ENCODE measurements at regions not wholly inside any gene's neighbourhood (a gene's known extent, or its start where the extent isn't known, plus 50 kb on each side); places are given as distances from the start of the nearest gene placed in this dataset.

DNA sequence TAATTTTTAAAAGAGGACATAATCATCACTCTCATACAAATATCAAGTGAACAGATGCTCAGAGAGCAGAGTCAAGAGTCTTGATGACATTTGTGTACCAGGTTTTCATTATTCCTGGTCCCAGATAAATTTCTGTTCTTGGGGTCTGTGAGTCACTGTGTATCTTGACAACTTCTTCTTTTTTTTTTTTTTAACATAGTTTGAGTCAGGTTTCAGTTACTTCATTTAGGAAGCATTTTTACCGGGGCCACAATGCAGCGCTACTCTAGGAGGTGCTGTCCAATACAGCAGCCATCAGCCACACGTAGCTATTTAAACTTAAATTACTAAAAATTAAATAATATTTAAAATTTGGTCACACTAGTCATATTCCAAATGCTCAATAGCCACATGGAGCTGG, 188.1 kb upstream of the SAMSN1 start:
- no peaks in the 10 kb centered on the region for H3K36me3 ChIP-seq
- DNase-seq (no peak), FAIRE-seq (no peak), ATAC-seq (no peak)
- TF ChIP-seq, protein P1, sequence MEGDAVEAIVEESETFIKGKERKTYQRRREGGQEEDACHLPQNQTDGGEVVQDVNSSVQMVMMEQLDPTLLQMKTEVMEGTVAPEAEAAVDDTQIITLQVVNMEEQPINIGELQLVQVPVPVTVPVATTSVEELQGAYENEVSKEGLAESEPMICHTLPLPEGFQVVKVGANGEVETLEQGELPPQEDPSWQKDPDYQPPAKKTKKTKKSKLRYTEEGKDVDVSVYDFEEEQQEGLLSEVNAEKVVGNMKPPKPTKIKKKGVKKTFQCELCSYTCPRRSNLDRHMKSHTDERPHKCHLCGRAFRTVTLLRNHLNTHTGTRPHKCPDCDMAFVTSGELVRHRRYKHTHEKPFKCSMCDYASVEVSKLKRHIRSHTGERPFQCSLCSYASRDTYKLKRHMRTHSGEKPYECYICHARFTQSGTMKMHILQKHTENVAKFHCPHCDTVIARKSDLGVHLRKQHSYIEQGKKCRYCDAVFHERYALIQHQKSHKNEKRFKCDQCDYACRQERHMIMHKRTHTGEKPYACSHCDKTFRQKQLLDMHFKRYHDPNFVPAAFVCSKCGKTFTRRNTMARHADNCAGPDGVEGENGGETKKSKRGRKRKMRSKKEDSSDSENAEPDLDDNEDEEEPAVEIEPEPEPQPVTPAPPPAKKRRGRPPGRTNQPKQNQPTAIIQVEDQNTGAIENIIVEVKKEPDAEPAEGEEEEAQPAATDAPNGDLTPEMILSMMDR (IDR thresholded peaks at IDR 0.05) = no peak
- H3K4me1 ChIP-seq = no peaks in the 10 kb centered on the region
- no peak overlapping the region for H3K27ac ChIP-seq
- no peaks in the 10 kb centered on the region for H3K27me3 ChIP-seq
- no peak overlapping the region for H3K4me3 ChIP-seq
- no peaks in the 10 kb centered on the region for H3K9me3 ChIP-seq
- WGBS, 2 donors = 84 to 89% methylated on average over 3 of the region's 3 CpGs
- intact Hi-C loops (cut with DNase I) = no loop called here

DNA sequence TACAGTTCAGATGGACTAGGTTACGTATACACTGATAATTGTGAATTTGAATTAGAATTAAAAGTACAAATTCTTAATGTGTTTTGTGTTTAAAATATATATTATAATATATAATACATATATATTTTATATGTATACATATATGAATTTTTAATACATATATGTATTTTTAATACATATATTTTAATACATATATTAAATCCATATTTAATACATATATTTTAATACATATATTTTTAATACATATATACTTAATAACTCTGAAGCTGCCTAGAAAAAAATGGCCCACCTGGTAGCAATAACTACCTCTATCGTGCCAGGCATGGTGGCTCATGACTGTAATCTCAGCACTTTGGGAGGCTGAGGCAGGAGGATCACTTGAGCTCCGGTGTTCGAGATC, 179.1 kb upstream of the SAMSN1 start:
- no peak overlapping the region for H3K4me3 ChIP-seq
- 94 to 99% methylated on average over 4 of the region's 4 CpGs for WGBS, 2 donors
- FAIRE-seq = peak; percentile 53
- intact Hi-C loops (cut with DNase I) = no loop called here
- TF ChIP-seq, protein P1 (IDR thresholded peaks at IDR 0.05) = no peak
- H3K9me3 ChIP-seq = no peaks in the 10 kb centered on the region
- H3K27ac ChIP-seq = no peak overlapping the region
- no peaks in the 10 kb centered on the region for H3K36me3 ChIP-seq
- no peaks in the 10 kb centered on the region for H3K27me3 ChIP-seq
- ATAC-seq = no peak
- no peaks in the 10 kb centered on the region for H3K4me1 ChIP-seq
- DNase-seq = no peak

- Histone ChIP-seq H3K36me3 (no peaks in the 10 kb centered on the region), H3K27me3 (no peaks in the 10 kb centered on the region), H3K9me3 (no peaks in the 10 kb centered on the region), H3K4me3 (no peak overlapping the region), H3K27ac (no peak overlapping the region), H3K4me1 (no peaks in the 10 kb centered on the region)
- FAIRE-seq = no peak
- 43 to 75% methylated on average over 6 of the region's 6 CpGs for WGBS, 2 donors
- DNase-seq = no peak
- TF ChIP-seq, protein P1 (IDR thresholded peaks at IDR 0.05) = no peak
- ATAC-seq = no peak
- intact Hi-C loops (cut with DNase I) = no loop called here
Measured at GRCh38 chr21:14722841-14723483, 176.8 kb upstream of the SAMSN1 start.

DNA sequence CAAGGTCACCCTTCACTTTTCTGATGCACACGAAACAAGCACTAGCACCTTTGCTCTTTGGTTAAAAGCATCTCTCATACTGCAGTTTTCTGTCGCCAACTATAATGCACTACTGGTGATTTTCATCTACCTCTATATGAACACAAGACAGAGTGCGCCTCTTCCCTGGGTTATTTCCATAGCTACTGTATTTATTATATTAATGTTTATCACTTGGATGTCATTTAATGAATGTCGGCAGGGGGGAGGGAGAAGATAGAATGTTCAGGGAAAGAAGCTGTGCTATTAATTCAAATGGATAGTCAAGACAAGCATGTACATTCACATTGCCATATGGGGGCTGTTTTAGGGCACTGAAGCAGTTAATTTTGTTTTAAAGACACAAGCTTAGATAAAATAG, 174.1 kb upstream of the SAMSN1 start:
- H3K36me3 ChIP-seq = no peaks in the 10 kb centered on the region
- TF ChIP-seq, protein P1 (IDR thresholded peaks at IDR 0.05) = no peak
- no peaks in the 10 kb centered on the region for H3K4me1 ChIP-seq
- WGBS, 2 donors = 46 to 69% methylated on average over 4 of the region's 4 CpGs
- no peak overlapping the region for H3K4me3 ChIP-seq
- intact Hi-C loops (cut with DNase I) = no loop called here
- no peaks in the 10 kb centered on the region for H3K27me3 ChIP-seq
- H3K27ac ChIP-seq = no peak overlapping the region
- DNase-seq (no peak), ATAC-seq (no peak), FAIRE-seq (no peak)
- no peaks in the 10 kb centered on the region for H3K9me3 ChIP-seq

DNA sequence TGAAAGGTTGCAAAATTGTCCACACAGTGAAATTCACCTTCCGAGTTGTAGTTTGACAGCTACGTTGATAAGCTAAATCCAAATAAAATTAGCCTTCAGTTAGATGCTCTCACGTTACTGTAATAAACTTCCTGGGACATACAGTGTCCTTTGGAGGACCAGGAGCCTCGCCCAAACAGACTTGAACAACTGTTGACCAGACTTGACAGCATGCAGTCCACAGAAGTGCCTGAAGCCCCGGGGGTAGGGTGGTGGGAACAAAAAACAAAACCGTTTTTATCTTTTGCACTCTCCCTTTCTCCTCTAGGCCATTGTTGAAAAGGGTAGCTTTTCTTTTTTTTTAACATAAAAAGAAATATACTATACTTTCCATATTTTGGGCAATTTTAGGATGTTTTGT, 172.8 kb upstream of the SAMSN1 start:
- 35 to 50% methylated on average over 6 of the region's 6 CpGs for WGBS, 2 donors
- intact Hi-C loops (cut with DNase I) = no loop called here
- Histone ChIP-seq H3K4me1 (no peaks in the 10 kb centered on the region), H3K27ac (no peak overlapping the region), H3K4me3 (no peak overlapping the region), H3K27me3 (no peaks in the 10 kb centered on the region), H3K9me3 (no peaks in the 10 kb centered on the region), H3K36me3 (no peaks in the 10 kb centered on the region)
- TF ChIP-seq, protein P1 (IDR thresholded peaks at IDR 0.05) = no peak
- no peak for FAIRE-seq
- DNase-seq = no peak
- ATAC-seq = no peak

Data from pancreas (tissue), 10 donors.